OCI-LY1 (cell line): ENCODE measurements at regions not wholly inside any gene's neighbourhood (a gene's known extent, or its start where the extent isn't known, plus 50 kb on each side); places are given as distances from the start of the nearest gene placed in this dataset.

Experiments used
- H2AFZ ChIP-seq: fragments of 200-600 bp; sonication (generic), shearing (Covaris generic); 2 replicates; pipeline ENCODE4 v1.6.0; 2014; ENCODE audit warnings: antibody characterized with exemption, mild to moderate bottlenecking, low read length
- H3F3A ChIP-seq: fragments of 200-600 bp; sonication (generic), shearing (Covaris generic); 2 replicates; pipeline ENCODE4 v1.6.0; 2014; ENCODE audit warnings: mild to moderate bottlenecking, antibody characterized with exemption, low read length, moderate library complexity; ENCODE audit not compliant: insufficient read depth
- H3K27ac ChIP-seq: fragments of 200-600 bp; sonication (generic); 2 replicates; pipeline ENCODE4 v1.5.1; 2014; ENCODE audit warnings: low read length, mixed run types, mild to moderate bottlenecking, low read depth; ENCODE audit not compliant: poor library complexity, severe bottlenecking
- H3K27me3 ChIP-seq: fragments of 200-600 bp; sonication (generic); 2 replicates; pipeline ENCODE4 v1.6.0; 2014; ENCODE audit warnings: antibody characterized with exemption, mild to moderate bottlenecking, low read length, moderate library complexity; ENCODE audit not compliant: insufficient read depth
- H3K36me3 ChIP-seq: fragments of 200-600 bp; sonication (generic); 2 replicates; pipeline ENCODE4 v1.6.1; 2014; ENCODE audit warnings: mild to moderate bottlenecking, antibody characterized with exemption, low read length, moderate library complexity, mixed read lengths; ENCODE audit not compliant: insufficient read depth
- H3K4me1 ChIP-seq: fragments of 200-600 bp; sonication (generic); 2 replicates; pipeline ENCODE4 v1.5.1; 2014; ENCODE audit warnings: mild to moderate bottlenecking, low read length, moderate library complexity; ENCODE audit not compliant: insufficient read depth, severe bottlenecking
- H3K4me2 ChIP-seq: fragments of 200-600 bp; sonication (generic), shearing (Covaris generic); 2 replicates; pipeline ENCODE4 v1.6.1; 2014; ENCODE audit warnings: low read length
- H3K4me3 ChIP-seq: fragments of 200-600 bp; sonication (generic); 2 replicates; pipeline ENCODE4 v1.5.1; 2014; ENCODE audit warnings: low read length, low read depth, mild to moderate bottlenecking, mixed read lengths; ENCODE audit not compliant: poor library complexity, severe bottlenecking
- H3K79me2 ChIP-seq: fragments of 200-600 bp; shearing (Covaris generic); 2 replicates; pipeline ENCODE4 v1.6.1; 2016; ENCODE audit warnings: mixed run types, low read length, mixed read lengths; ENCODE audit not compliant: insufficient read depth
- H3K9ac ChIP-seq: fragments of 200-600 bp; sonication (generic), shearing (Covaris generic); 2 replicates; pipeline ENCODE4 v1.6.1; 2014; ENCODE audit warnings: mild to moderate bottlenecking, low read length, mixed read lengths
- H3K9me2 ChIP-seq: fragments of 200-600 bp; sonication (generic), shearing (Covaris generic); 2 replicates; pipeline ENCODE4 v1.6.1; 2014; ENCODE audit warnings: low read depth, mild to moderate bottlenecking, low read length, mixed read lengths
- H3K9me3 ChIP-seq: fragments of 200-600 bp; shearing (Covaris generic); 2 replicates; pipeline ENCODE4 v1.6.1; 2014; ENCODE audit warnings: low read length, mixed read lengths
- H4K20me1 ChIP-seq: fragments of 200-600 bp; sonication (generic), shearing (Covaris generic); 2 replicates; pipeline ENCODE4 v1.6.0; 2016; ENCODE audit warnings: mild to moderate bottlenecking, low read length; ENCODE audit not compliant: insufficient read depth
- CTCF ChIP-seq: fragments of 200-600 bp; sonication (generic), shearing (Covaris generic); IDR thresholded peaks from 2 replicates; pipeline ENCODE4 v1.5.1; 2017; ENCODE audit warnings: mild to moderate bottlenecking, antibody characterized with exemption, low read length, moderate library complexity, mixed read lengths
- EZH2 ChIP-seq: fragments of 200-600 bp; sonication (generic), shearing (Covaris generic); IDR thresholded peaks from 2 replicates; pipeline ENCODE4 v1.8.0; 2017; ENCODE audit warnings: borderline replicate concordance, mixed run types, mild to moderate bottlenecking, antibody characterized with exemption, low read length, moderate library complexity, mixed read lengths

- TF ChIP-seq CTCF: no peak
- TF ChIP-seq EZH2: no peak
- Histone ChIP-seq H3K36me3 (no peaks in the 10 kb centered on the region), H4K20me1 (no peaks in the 10 kb centered on the region), H3K4me2 (no peak overlapping the region), H3K27ac (no peak overlapping the region), H3K9me3 (peaks cover 28% of the 10 kb centered on the region), H3K4me1 (peaks cover 33% of the 10 kb centered on the region), H3K9ac (no peak overlapping the region), H3K9me2 (no peaks in the 10 kb centered on the region), H3K27me3 (no peaks in the 10 kb centered on the region), H3K4me3 (no peak overlapping the region), H2AFZ (no peak overlapping the region), H3K79me2 (no peaks in the 10 kb centered on the region), H3F3A (no peaks in the 10 kb centered on the region)
Measured at GRCh38 chr5:124459984-124460383, 286.5 kb downstream of the ZNF608 start.

- Histone ChIP-seq H3F3A (no peaks in the 10 kb centered on the region), H3K4me1 (peaks cover 54% of the 10 kb centered on the region), H4K20me1 (no peaks in the 10 kb centered on the region), H3K36me3 (no peaks in the 10 kb centered on the region), H3K27me3 (no peaks in the 10 kb centered on the region), H3K9me3 (peaks cover 19% of the 10 kb centered on the region), H2AFZ (no peak overlapping the region), H3K79me2 (no peaks in the 10 kb centered on the region), H3K27ac (no peak overlapping the region), H3K9me2 (no peaks in the 10 kb centered on the region), H3K9ac (no peak overlapping the region), H3K4me3 (no peak overlapping the region), H3K4me2 (no peak overlapping the region)
- TF ChIP-seq EZH2: no peak
- TF ChIP-seq CTCF: no peak
Measured at GRCh38 chr5:124457901-124458300, 288.5 kb downstream of the ZNF608 start.

GRCh38 chr5:124457101-124457500 is 289.3 kb downstream of the ZNF608 start:
- H3F3A ChIP-seq: no peaks in the 10 kb centered on the region
- peak overlapping the region; percentile 55 for H3K9ac ChIP-seq
- peak overlapping the region; percentile 62 for H3K4me2 ChIP-seq
- peaks cover 62% of the 10 kb centered on the region for H3K4me1 ChIP-seq
- no peaks in the 10 kb centered on the region for H3K79me2 ChIP-seq
- H3K9me3 ChIP-seq: peaks cover 16% of the 10 kb centered on the region
- peak overlapping the region; percentile 43; the same call in 1 of the 2 replicates for H2AFZ ChIP-seq
- no peaks in the 10 kb centered on the region for H3K9me2 ChIP-seq
- H3K36me3 ChIP-seq: no peaks in the 10 kb centered on the region
- no peaks in the 10 kb centered on the region for H4K20me1 ChIP-seq
- TF ChIP-seq CTCF (no peak), EZH2 (no peak)
- peak overlapping the region; percentile 47 for H3K4me3 ChIP-seq
- peak overlapping the region; percentile 95 for H3K27ac ChIP-seq
- H3K27me3 ChIP-seq: no peaks in the 10 kb centered on the region
